NB4 (cell line): ENCODE measurements at regions not wholly inside any gene's neighbourhood (a gene's known extent, or its start where the extent isn't known, plus 50 kb on each side); places are given as distances from the start of the nearest gene placed in this dataset.

Experiments used
- CTCF ChIP-seq: IDR thresholded peaks from one replicate; pipeline ENCODE4 v1.5.1; 2012; ENCODE audit warnings: low read depth, low read length
- POLR2A ChIP-seq: IDR thresholded peaks from 2 replicates; pipeline ENCODE4 v1.6.1; 2011; ENCODE audit warnings: mild to moderate bottlenecking; ENCODE audit not compliant: insufficient read length; ENCODE audit errors: extremely low read depth

DNA sequence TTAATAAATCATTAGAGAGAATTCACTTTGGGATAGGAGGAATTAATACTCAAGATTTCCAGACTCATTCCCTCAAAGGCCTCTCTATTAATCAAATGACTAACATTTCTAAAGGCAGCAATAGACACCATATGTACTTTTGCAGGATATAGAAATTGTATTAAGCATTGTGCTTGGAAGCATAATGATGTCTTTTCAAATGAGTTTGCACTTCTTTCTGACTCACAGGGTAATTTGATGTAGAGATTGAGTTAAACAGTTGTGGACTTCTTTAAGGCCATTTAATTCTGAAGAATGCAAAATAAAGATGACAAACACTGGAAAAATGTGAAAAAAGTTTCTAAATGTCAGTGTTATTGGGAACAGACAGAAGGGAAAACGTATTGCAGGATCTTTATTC, 63.4 kb upstream of the CSRP2 start:
- TF ChIP-seq POLR2A: no peak
- TF ChIP-seq CTCF: no peak
